ENCODE measurements at regions not wholly inside any gene's neighbourhood (a gene's known extent, or its start where the extent isn't known, plus 50 kb on each side); places are given as distances from the start of the nearest gene placed in this dataset.

GRCh38 chr14:87794561-87794960 is 198.4 kb downstream of the GALC start:
- no peak for TF ChIP-seq CTCF (conservative IDR thresholded peaks at IDR 0.05; ENCODE audit: control insufficient read depth, insufficient read depth, low read depth, low read length)
- DNase-seq (ENCODE audit: low read depth), result no peak
- no peak overlapping the region for H3K4me3 ChIP-seq (ENCODE audit: control insufficient read depth, low read depth, low read length)

DNA sequence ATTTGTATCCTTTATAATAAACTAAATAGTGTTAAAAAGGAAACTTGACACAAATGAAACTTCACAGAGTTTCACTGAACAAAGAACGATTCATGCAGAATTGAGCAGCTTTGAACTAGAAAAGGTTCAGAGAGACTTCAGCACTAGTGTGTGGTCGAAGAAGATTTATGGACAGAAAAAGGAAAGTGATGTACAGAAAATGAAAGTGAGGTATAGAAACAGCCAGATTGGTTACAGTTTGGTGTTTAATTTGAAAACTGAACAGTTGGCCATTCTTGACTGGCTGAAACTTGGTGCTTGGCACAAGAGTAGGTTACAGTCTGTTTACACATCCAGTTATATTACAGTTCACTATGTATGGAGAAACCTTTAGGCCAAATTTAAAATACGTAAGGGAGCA is 207.1 kb downstream of the GALC start:
- TF ChIP-seq CTCF (conservative IDR thresholded peaks at IDR 0.05; ENCODE audit: control insufficient read depth, insufficient read depth, low read depth, low read length), result no peak
- no peak for DNase-seq (ENCODE audit: low read depth)
- H3K4me3 ChIP-seq (ENCODE audit: control insufficient read depth, low read depth, low read length), result no peak overlapping the region

DNA sequence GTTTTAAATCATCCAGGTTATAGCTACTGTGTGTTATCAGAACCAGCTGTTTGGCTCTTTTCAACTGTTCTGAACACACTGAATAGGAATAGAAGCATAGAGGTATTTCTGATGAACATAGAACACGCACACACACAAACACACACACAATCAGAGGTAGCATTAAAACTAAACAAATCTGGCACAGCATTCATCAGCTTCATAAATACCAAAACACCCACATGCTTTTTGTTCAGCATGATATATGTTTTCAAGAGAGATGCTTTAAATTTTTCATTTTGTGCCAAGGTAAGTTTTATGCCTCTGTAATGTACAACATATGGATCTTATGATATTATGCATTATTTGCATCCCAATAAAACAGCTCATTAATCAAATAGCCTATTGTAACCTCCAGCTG is 208.6 kb downstream of the GALC start:
- H3K4me3 ChIP-seq (ENCODE audit: control insufficient read depth, low read depth, low read length), result no peak overlapping the region
- no peak for TF ChIP-seq CTCF (conservative IDR thresholded peaks at IDR 0.05; ENCODE audit: control insufficient read depth, insufficient read depth, low read depth, low read length)
- DNase-seq (ENCODE audit: low read depth), result no peak

GRCh38 chr14:87783071-87783470 is 209.9 kb downstream of the GALC start:
- no peak for DNase-seq (ENCODE audit: low read depth)
- H3K4me3 ChIP-seq (ENCODE audit: control insufficient read depth, low read depth, low read length), result no peak overlapping the region
- no peak for TF ChIP-seq CTCF (conservative IDR thresholded peaks at IDR 0.05; ENCODE audit: control insufficient read depth, insufficient read depth, low read depth, low read length)

GRCh38 chr14:87772854-87773253 is 220.1 kb downstream of the GALC start:
- H3K4me3 ChIP-seq (ENCODE audit: control insufficient read depth, low read depth, low read length), result no peak overlapping the region
- no peak for DNase-seq (ENCODE audit: low read depth)
- TF ChIP-seq CTCF (conservative IDR thresholded peaks at IDR 0.05; ENCODE audit: control insufficient read depth, insufficient read depth, low read depth, low read length), result no peak

- DNase-seq (ENCODE audit: low read depth), result no peak
- no peak for TF ChIP-seq CTCF (conservative IDR thresholded peaks at IDR 0.05; ENCODE audit: control insufficient read depth, insufficient read depth, low read depth, low read length)
- no peak overlapping the region for H3K4me3 ChIP-seq (ENCODE audit: control insufficient read depth, low read depth, low read length)
Observed at GRCh38 chr14:87767567-87767901, 225.4 kb downstream of the GALC start.

- no peak for TF ChIP-seq CTCF (conservative IDR thresholded peaks at IDR 0.05; ENCODE audit: control insufficient read depth, insufficient read depth, low read depth, low read length)
- no peak for DNase-seq (ENCODE audit: low read depth)
- H3K4me3 ChIP-seq (ENCODE audit: control insufficient read depth, low read depth, low read length), result no peak overlapping the region
Observed at GRCh38 chr14:87758876-87759275, 234.1 kb downstream of the GALC start.
